Activated naive CD4-positive, alpha-beta T cell treated with anti-CD3 and anti-CD28 coated beads, Interleukin-2, amount 10 ng/mL, durations not matched to agents 7 days and 5 days (primary cell): ENCODE measurements at regions not wholly inside any gene's neighbourhood (a gene's known extent, or its start where the extent isn't known, plus 50 kb on each side); places are given as distances from the start of the nearest gene placed in this dataset.
"Not testable (repeated sequence)": the region's sequence is repeated elsewhere in the genome, so short reads cannot be mapped to it uniquely, and the experiment has no call there.

ENCODE experiments used
- CTCF ChIA-PET: fragments of 350-600 bp; sonication (Branson Sonifier 250); formaldehyde crosslinking; loops from one replicate; lab custom pipeline; 2021; ENCODE audit warnings: antibody characterized with exemption; lab: Charles Lee
- DNase-seq: peaks from one replicate; pipeline ENCODE4 v3.0.0-alpha.2; 2020
- H3K27ac Mint-ChIP-seq: one replicate; pipeline ENCODE4 v1.8.0; 2021; ENCODE audit warnings: mild to moderate bottlenecking, moderate library complexity, mixed read lengths
- H3K27me3 Mint-ChIP-seq: one replicate; pipeline ENCODE4 v1.8.0; 2021; ENCODE audit warnings: mild to moderate bottlenecking, mixed read lengths
- H3K36me3 Mint-ChIP-seq: one replicate; pipeline ENCODE4 v1.8.0; 2021; ENCODE audit warnings: mixed read lengths
- H3K4me1 Mint-ChIP-seq: one replicate; pipeline ENCODE4 v1.8.0; 2021; ENCODE audit warnings: mixed read lengths
- H3K4me3 Mint-ChIP-seq: one replicate; pipeline ENCODE4 v1.8.0; 2021; ENCODE audit warnings: mild to moderate bottlenecking, moderate library complexity, mixed read lengths
- H3K9me3 Mint-ChIP-seq: one replicate; pipeline ENCODE4 v1.8.0; 2021; ENCODE audit warnings: mixed read lengths

DNA sequence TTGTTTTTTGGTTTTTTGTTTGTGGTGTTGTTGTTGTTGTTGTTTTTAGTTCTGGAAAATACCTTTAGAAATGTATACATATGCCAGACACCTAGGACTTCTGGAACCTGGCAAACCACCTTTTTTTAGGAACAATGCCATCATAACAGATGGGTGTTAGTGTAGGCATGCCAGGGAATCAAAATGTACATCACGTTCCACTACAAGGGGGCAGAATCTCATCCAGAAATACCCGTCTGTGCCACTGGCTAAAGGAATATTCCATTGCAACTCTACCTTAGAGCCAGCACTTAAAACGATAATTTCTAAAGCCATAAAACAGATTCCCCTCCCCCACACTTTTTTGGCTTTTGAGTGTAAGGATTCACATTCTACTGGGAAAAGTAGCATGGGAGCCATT lies 239.8 kb downstream of the ETV1 start:
- H3K4me3 Mint-ChIP-seq: no peak overlapping the region
- CTCF ChIA-PET: no interaction called here

DNA sequence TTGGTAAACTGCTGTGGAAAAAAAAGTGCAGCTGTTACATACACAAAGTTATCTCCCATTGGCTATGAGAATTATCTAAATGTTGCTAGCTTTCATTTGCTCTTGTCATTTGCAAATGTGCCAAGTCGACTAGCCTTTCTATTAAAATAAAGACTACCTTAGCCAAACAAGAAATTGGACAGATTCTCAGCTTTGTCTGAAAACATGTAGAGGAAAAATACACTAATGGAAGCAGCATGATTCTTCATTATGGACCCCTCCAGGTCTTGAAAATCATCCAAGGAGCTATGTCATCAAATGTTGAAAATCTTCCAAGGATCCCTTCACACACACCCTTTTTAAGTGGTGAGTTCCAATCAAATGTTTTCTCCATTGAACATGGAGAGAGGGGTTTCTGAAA lies 237.7 kb downstream of the ETV1 start:
- no peak overlapping the region for H3K4me3 Mint-ChIP-seq
- H3K27me3 Mint-ChIP-seq: no peaks in the 10 kb centered on the region
- DNase-seq: no peak
- H3K4me1 Mint-ChIP-seq: no peaks in the 10 kb centered on the region
- no peak overlapping the region for H3K27ac Mint-ChIP-seq
- no peaks in the 10 kb centered on the region for H3K36me3 Mint-ChIP-seq
- CTCF ChIA-PET: no interaction called here
- H3K9me3 Mint-ChIP-seq: no peaks in the 10 kb centered on the region

More for the DNA sequence above, 239.8 kb downstream of the ETV1 start:
- no peaks in the 10 kb centered on the region for H3K36me3 Mint-ChIP-seq
- no peaks in the 10 kb centered on the region for H3K4me1 Mint-ChIP-seq
- H3K27ac Mint-ChIP-seq: no peak overlapping the region
- no peak for DNase-seq
- H3K27me3 Mint-ChIP-seq: no peaks in the 10 kb centered on the region
- H3K9me3 Mint-ChIP-seq: no peaks in the 10 kb centered on the region

DNA sequence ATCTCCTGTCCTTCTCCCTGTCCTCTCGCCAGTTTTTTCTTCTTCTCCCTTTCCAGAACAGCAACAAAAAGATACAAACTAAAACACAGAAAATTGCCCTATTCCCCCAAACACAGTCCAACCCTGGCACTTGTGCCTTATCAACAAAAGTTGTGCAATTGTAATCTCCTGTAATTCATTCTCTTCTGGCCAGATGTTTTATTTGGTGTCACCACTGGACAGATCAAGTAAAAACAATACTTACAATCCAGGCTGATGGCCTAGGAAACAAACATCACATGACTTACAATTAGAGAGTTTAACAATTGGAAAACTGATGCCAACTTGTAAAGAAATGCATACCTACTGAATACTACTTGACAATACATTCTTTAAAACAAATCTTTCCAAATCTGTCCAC lies 231.6 kb downstream of the ETV1 start:
- Mint-ChIP-seq H3K36me3 (no peaks in the 10 kb centered on the region), H3K9me3 (no peaks in the 10 kb centered on the region), H3K4me1 (no peaks in the 10 kb centered on the region), H3K27ac (no peak overlapping the region), H3K4me3 (no peak overlapping the region), H3K27me3 (no peaks in the 10 kb centered on the region)
- no peak for DNase-seq
- CTCF ChIA-PET: no interaction called here

DNA sequence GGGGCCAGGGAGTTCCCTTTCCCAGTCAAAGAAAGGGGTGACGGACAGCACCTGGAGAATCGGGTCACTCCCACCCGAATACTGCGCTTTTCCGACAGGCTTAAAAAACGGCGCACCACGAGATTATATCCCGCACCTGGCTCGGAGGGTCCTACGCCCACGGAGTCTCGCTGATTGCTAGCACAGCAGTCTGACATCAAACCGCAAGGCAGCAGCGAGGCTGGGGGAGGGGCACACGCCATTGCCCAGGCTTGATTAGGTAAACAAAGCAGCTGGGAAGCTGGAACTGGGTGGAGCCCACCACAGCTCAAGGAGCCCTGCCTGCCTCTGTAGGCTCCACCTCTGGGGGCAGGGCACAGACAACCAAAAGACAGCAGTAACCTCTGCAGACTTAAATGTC lies 223.6 kb downstream of the ETV1 start:
- H3K9me3 Mint-ChIP-seq, DNase-seq, H3K27me3 Mint-ChIP-seq, H3K4me1 Mint-ChIP-seq, H3K36me3 Mint-ChIP-seq, H3K27ac Mint-ChIP-seq, CTCF ChIA-PET, H3K4me3 Mint-ChIP-seq: not testable (repeated sequence)

- CTCF ChIA-PET: no interaction called here
- H3K4me1 Mint-ChIP-seq: no peaks in the 10 kb centered on the region
- H3K36me3 Mint-ChIP-seq: no peaks in the 10 kb centered on the region
- no peak overlapping the region for H3K4me3 Mint-ChIP-seq
- no peaks in the 10 kb centered on the region for H3K27me3 Mint-ChIP-seq
- H3K9me3 Mint-ChIP-seq: peaks cover 5% of the 10 kb centered on the region
- H3K27ac Mint-ChIP-seq: no peak overlapping the region
- no peak for DNase-seq
Observed at GRCh38 chr7:13770305-13770704, 219.2 kb downstream of the ETV1 start.

- CTCF ChIA-PET: no interaction called here
- no peaks in the 10 kb centered on the region for H3K27me3 Mint-ChIP-seq
- H3K36me3 Mint-ChIP-seq: no peaks in the 10 kb centered on the region
- H3K9me3 Mint-ChIP-seq: peaks cover 1% of the 10 kb centered on the region
- H3K4me1 Mint-ChIP-seq: no peaks in the 10 kb centered on the region
- no peak overlapping the region for H3K27ac Mint-ChIP-seq
- H3K4me3 Mint-ChIP-seq: no peak overlapping the region
- DNase-seq: no peak
Observed at GRCh38 chr7:13774976-13775375, 214.5 kb downstream of the ETV1 start.

DNA sequence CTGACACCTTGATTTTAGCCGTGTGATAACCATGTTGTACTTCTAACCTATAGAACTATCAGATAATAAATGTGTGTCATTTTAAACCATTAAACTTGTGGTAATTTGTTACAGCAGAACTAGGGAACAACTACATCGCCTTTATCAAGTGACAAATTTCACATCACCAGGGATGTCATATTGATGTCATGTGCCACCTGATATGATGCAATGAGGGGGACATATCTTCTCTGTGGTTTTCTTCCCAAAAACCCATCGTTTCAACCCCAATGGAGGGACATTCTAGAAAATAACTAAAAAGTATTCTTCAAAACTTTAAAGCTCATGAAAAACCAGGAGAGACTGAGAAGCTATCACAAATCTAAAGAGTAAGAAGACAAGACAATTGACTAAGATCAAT lies 212.2 kb downstream of the ETV1 start:
- Mint-ChIP-seq H3K9me3 (peaks cover 1% of the 10 kb centered on the region), H3K4me1 (no peaks in the 10 kb centered on the region), H3K27me3 (no peaks in the 10 kb centered on the region), H3K4me3 (no peak overlapping the region), H3K36me3 (no peaks in the 10 kb centered on the region), H3K27ac (no peak overlapping the region)
- DNase-seq: no peak
- CTCF ChIA-PET: no interaction called here

DNA sequence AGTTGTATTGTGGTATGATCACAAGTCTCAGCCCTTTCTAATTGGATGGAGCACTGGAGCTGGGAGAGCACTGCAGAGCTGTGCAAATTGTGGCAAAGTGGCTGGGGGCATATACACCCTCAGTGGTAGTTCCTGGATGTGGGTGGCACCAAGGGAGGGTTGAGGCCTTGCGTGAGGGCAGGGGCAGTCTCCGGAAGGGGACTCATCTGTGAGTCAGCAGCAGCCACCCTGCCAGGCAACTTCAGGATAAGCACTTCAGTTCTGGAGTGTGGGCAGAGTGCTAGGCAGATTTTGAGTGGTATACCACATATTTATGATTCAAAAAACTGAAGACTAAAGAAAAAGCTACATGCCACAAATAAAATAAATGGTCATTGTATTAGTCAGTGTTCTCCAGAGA lies 210.5 kb downstream of the ETV1 start:
- Mint-ChIP-seq H3K4me3 (no peak overlapping the region), H3K4me1 (no peaks in the 10 kb centered on the region), H3K36me3 (no peaks in the 10 kb centered on the region), H3K27ac (no peak overlapping the region), H3K27me3 (no peaks in the 10 kb centered on the region), H3K9me3 (no peaks in the 10 kb centered on the region)
- DNase-seq: no peak
- CTCF ChIA-PET: no interaction called here

DNA sequence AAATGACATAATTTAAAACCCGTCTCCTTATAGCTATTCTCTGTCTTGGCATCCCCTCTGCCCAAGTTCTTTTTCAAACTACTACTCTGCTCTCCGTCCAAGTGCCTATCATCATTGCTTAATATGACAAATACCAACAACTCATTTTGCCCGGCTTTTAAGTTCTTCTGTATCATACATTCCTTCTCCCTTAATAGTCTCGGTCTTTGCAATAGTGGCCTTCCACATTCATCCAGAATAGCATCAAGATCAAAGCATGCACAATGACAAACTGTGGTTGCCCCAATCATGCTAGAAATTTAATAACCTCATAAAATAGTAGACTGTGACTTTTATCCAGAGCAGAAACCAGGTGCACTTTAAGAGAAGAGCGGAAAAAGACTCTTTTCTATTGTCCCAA lies 198.9 kb downstream of the ETV1 start:
- Mint-ChIP-seq H3K27me3 (no peaks in the 10 kb centered on the region), H3K27ac (no peak overlapping the region), H3K4me1 (no peaks in the 10 kb centered on the region), H3K9me3 (no peaks in the 10 kb centered on the region), H3K4me3 (no peak overlapping the region), H3K36me3 (no peaks in the 10 kb centered on the region)
- CTCF ChIA-PET: no interaction called here
- no peak for DNase-seq

DNA sequence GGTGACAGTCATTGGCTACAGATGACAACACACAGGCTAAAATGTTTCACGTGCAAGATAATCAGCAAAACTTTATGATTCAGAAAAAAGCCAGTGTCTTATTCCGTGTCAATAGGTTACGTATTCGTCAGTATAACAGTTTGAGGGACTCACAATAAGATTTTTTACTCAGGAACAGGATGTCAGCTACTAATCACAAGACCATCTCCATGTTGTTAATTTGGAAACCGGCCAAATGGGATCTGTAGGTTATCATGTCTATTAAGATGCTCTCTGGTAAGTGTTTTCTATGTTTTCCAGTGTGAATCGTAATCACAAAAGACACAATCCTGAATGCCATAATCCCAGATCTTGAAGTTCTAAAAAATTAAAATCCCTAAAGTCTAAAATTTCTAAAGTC lies 197.3 kb downstream of the ETV1 start:
- H3K27me3 Mint-ChIP-seq: no peaks in the 10 kb centered on the region
- no peak overlapping the region for H3K4me3 Mint-ChIP-seq
- no peaks in the 10 kb centered on the region for H3K9me3 Mint-ChIP-seq
- H3K4me1 Mint-ChIP-seq: no peaks in the 10 kb centered on the region
- H3K27ac Mint-ChIP-seq: no peak overlapping the region
- CTCF ChIA-PET: no interaction called here
- H3K36me3 Mint-ChIP-seq: no peaks in the 10 kb centered on the region
- DNase-seq: no peak

GRCh38 chr7:13793926-13794325 lies 195.5 kb downstream of the ETV1 start:
- Mint-ChIP-seq H3K36me3 (no peaks in the 10 kb centered on the region), H3K4me3 (no peak overlapping the region), H3K4me1 (no peaks in the 10 kb centered on the region), H3K9me3 (no peaks in the 10 kb centered on the region), H3K27ac (no peak overlapping the region), H3K27me3 (no peaks in the 10 kb centered on the region)
- DNase-seq: no peak
- CTCF ChIA-PET: no interaction called here

DNA sequence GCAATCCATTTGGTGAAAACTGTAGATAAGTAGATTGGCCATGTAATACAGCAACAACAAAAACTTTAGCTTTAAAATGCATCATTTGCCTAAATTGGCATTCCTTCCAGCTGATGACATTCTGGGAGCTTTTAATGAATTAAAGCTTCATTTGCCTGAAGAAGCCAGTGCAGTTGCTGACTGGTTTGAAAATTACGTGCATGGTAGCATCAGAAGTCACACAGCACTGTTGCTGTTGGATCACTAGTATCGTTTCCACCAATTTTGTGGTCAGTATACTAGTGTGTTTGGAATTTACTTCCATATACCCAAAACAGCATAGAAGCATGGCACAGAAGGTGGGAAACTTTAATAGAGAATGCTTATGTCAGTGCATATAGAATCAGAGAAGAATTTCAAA lies 194.9 kb downstream of the ETV1 start:
- no peaks in the 10 kb centered on the region for H3K4me1 Mint-ChIP-seq
- no peaks in the 10 kb centered on the region for H3K36me3 Mint-ChIP-seq
- CTCF ChIA-PET: no interaction called here
- no peak overlapping the region for H3K4me3 Mint-ChIP-seq
- no peak for DNase-seq
- H3K9me3 Mint-ChIP-seq: no peaks in the 10 kb centered on the region
- H3K27ac Mint-ChIP-seq: no peak overlapping the region
- no peaks in the 10 kb centered on the region for H3K27me3 Mint-ChIP-seq

DNA sequence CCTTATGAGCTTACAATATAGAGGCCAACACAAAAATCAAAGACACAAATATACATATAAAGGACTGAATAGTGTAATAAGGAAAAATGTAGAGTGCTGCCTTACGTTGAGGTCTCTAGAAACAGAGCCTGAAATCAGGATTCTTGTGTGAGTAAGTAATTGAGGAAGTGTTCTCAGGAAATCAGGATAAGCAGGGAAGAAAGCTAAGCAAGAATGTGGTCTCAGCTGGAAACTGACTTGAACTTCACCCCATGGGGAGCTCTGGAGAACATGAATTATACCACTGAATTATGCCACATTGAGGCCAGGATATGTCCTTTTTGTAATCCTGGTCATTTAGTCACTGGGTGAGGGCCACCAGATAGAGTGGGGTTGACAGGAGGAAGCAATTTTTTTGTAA lies 191.9 kb downstream of the ETV1 start:
- DNase-seq: no peak
- Mint-ChIP-seq H3K27ac (no peak overlapping the region), H3K9me3 (no peaks in the 10 kb centered on the region), H3K36me3 (no peaks in the 10 kb centered on the region), H3K4me1 (no peaks in the 10 kb centered on the region), H3K27me3 (no peaks in the 10 kb centered on the region), H3K4me3 (no peak overlapping the region)
- CTCF ChIA-PET: no interaction called here

- Mint-ChIP-seq H3K27ac (no peak overlapping the region), H3K36me3 (no peaks in the 10 kb centered on the region), H3K4me3 (no peak overlapping the region), H3K27me3 (no peaks in the 10 kb centered on the region), H3K9me3 (peaks cover 7% of the 10 kb centered on the region), H3K4me1 (no peaks in the 10 kb centered on the region)
- CTCF ChIA-PET: no interaction called here
- no peak for DNase-seq
Observed at GRCh38 chr7:13800694-13801448, 188.6 kb downstream of the ETV1 start.

DNA sequence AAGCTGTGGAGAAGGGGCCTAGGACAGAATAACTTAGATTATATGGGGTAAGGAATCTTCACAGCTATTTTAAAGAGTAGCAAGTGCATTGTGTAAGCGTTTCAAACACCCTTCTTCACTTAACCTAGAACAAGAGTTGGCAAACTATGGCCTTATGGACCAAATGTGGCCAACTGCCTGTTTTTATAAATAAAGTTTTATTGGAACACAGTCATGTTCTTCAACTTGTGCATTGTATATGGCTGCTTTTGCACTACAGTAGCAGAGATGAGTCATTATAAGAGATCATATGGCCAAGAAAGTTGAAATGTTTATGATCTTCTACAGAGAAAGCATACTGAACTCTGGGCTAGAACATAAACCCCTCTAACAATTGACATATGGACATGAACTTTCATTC lies 187.8 kb downstream of the ETV1 start:
- Mint-ChIP-seq H3K27ac (no peak overlapping the region), H3K27me3 (no peaks in the 10 kb centered on the region), H3K4me1 (no peaks in the 10 kb centered on the region), H3K9me3 (peaks cover 9% of the 10 kb centered on the region), H3K4me3 (no peak overlapping the region), H3K36me3 (no peaks in the 10 kb centered on the region)
- no peak for DNase-seq
- CTCF ChIA-PET: no interaction called here

GRCh38 chr7:13802651-13803050 lies 186.8 kb downstream of the ETV1 start:
- Mint-ChIP-seq H3K4me1 (no peaks in the 10 kb centered on the region), H3K27ac (no peak overlapping the region), H3K27me3 (no peaks in the 10 kb centered on the region), H3K36me3 (no peaks in the 10 kb centered on the region), H3K9me3 (peaks cover 9% of the 10 kb centered on the region), H3K4me3 (no peak overlapping the region)
- CTCF ChIA-PET: interaction anchor here (0.6 kb wide), 1 partner anchor 410 kb away, joined by 3 read pairs; no protein-coding TSS in a partner anchor
- DNase-seq: no peak
